Naive B cell (primary cell): ENCODE measurements at regions not wholly inside any gene's neighbourhood (a gene's known extent, or its start where the extent isn't known, plus 50 kb on each side); places are given as distances from the start of the nearest gene placed in this dataset.
"Not testable (repeated sequence)": the region's sequence is repeated elsewhere in the genome, so short reads cannot be mapped to it uniquely, and the experiment has no call there.

Source experiments
- ATAC-seq, 2 donors: fragments of 150-1000 bp; cut with Tn5 transposase; 2 replicates each; pipeline ENCODE4 v1.10.0; 2021; ENCODE audit warnings: low read depth in 2 of 2, mild to moderate bottlenecking in 2 of 2, moderate library complexity in 2 of 2
- DNase-seq: peaks from one replicate; pipeline ENCODE4 v3.0.0; 2022
- H3K27ac Mint-ChIP-seq, 6 donors: one replicate each; pipeline ENCODE4 v1.8.0; 2020 to 2022; ENCODE audit warnings: mild to moderate bottlenecking in 6 of 6, mixed read lengths in 6 of 6, moderate library complexity in 5 of 6, inconsistent platforms in 2 of 6
- H3K27me3 Mint-ChIP-seq, 3 donors: one replicate each; pipeline ENCODE4 v1.8.0; 2021 to 2022; ENCODE audit warnings: mixed read lengths in 3 of 3, mild to moderate bottlenecking in 1 of 3
- H3K36me3 Mint-ChIP-seq, 2 donors: one replicate each; pipeline ENCODE4 v1.8.0; 2020 to 2022; ENCODE audit warnings: mixed read lengths in 2 of 2, inconsistent platforms in 1 of 2, mild to moderate bottlenecking in 1 of 2
- H3K4me1 Mint-ChIP-seq, 3 donors: one replicate each; pipeline ENCODE4 v1.8.0; 2020 to 2022; ENCODE audit warnings: mixed read lengths in 3 of 3, inconsistent platforms in 1 of 3, mild to moderate bottlenecking in 1 of 3, moderate library complexity in 1 of 3
- H3K4me3 Mint-ChIP-seq, 8 donors: one replicate each; pipeline ENCODE4 v1.8.0; 2020 to 2022; ENCODE audit warnings: mild to moderate bottlenecking in 8 of 8, mixed read lengths in 8 of 8, moderate library complexity in 8 of 8, inconsistent platforms in 2 of 8
- H3K9me3 Mint-ChIP-seq, 7 donors: one replicate each; pipeline ENCODE4 v1.8.0; 2020 to 2022; ENCODE audit warnings: mixed read lengths in 7 of 7, mild to moderate bottlenecking in 5 of 7, inconsistent platforms in 2 of 7, moderate library complexity in 1 of 7

DNA sequence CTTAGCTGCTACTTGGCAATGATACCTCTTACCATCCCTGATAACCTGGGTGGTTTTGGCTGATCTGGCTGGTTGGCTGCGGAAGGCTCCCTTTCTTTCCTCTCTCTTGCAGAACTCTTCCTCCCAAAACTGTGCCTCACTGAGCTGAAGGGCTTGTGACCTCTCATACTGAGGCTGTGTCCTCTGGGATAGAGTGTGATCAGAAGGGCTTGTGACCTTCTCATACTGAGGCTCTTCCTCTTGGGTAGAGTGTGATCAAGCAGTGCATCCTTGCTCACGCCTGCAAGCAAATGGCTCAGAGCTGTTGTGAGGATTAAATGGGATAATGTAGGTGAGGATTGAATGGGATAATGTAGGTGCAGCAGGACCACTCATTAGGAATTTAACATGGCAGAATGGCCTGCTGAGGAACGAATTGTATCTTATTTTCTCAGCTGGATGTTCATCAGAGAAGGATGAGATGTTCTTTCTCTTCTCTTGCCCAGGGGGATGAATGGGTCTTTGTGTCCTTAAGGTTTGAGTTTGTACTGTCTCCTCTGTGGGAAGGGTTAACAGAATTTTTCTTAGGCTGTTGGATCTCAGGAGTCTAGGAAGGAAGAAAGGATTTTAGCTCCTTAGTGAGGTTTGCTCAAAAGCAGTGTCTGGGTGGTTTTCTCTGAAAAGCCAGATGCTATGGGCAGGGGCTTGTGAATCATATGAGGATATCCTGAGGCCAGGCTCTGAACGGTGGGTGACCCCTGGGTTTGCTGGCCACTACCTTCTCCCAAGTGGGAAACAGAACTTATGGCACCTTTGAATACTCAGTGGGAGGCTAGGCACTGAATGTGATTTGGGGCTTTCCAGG, 130.0 kb upstream of the HS3ST2 start:
- Mint-ChIP-seq H3K9me3 (peaks cover 0 to 26% (median 12%) of the 10 kb centered on the region in 7 donors), H3K36me3 (peaks cover 0 to 5% of the 10 kb centered on the region in 2 donors), H3K4me1 (peaks cover 4 to 10% (median 4%) of the 10 kb centered on the region in 3 donors), H3K4me3 (no peak overlapping the region), H3K27ac (no peak overlapping the region), H3K27me3 (peaks cover 8 to 20% (median 19%) of the 10 kb centered on the region in 3 donors)
- DNase-seq (no peak), ATAC-seq (no peak)

DNA sequence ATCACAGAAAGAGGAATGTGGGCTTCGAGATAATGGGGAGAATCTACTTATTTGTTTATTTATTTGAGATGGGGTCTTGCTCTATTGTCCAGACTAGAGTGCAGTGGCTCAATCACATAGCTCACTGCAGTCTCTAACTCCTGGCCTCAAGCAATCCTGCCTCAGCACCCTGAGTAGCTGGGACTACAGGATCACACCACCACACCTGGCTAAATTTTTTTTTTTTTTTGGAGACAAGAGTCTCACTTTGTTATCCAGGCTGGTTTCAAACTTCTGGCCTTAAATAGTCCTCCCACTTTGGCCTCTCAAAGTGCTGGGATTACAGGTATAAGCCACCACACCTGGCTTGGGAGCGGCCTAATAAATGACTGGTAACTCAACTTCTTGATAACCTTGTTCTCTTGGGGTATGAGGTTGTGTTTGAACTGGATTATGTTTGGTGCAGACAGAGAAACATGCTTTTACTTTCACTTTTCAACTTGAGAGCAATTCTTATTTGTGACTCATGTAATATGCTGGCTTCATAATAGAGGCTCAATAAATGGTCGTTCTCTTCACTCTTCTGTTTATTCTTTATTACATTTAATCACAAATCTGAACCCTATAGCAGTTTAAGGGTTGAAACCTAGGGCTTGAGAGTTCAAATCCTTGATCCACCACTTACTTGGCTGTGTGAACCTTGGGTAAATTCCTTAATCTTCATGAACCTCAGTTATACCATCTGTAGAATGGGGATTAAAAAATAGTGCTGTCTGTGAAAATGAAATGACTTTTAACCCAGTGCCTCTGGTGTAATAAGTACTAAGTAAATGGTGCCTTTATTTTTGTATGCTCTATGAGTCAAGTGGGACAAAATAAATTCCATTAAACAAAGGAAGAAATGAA, 129.1 kb upstream of the HS3ST2 start:
- Mint-ChIP-seq H3K27me3 (peaks cover 8 to 20% (median 19%) of the 10 kb centered on the region in 3 donors), H3K4me1 (peaks cover 4 to 10% (median 4%) of the 10 kb centered on the region in 3 donors), H3K36me3 (peaks cover 0 to 5% of the 10 kb centered on the region in 2 donors), H3K9me3 (peaks cover 0 to 26% (median 12%) of the 10 kb centered on the region in 7 donors), H3K4me3 (no peak overlapping the region), H3K27ac (no peak overlapping the region)
- no peak for ATAC-seq
- DNase-seq: no peak

DNA sequence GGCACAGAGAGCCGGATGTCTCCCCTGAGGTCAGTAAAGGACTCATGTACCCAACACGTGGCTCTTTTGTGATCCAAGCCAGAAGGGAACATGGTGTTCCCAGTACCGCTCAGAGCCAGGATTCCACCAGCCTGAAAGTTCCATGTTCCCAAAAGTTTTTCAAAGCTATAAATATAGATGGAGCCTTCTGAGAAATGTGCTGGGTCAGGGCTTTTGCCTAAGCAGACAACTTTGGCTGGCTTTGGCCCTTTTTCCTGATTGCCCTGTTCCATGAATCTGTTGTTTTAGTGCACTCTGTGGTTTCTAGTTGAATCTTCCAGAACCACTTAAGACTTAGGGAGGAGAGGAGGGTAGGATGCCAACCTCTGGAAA, 128.5 kb upstream of the HS3ST2 start:
- no peak overlapping the region for H3K27ac Mint-ChIP-seq
- DNase-seq (no peak), ATAC-seq (no peak)
- H3K36me3 Mint-ChIP-seq: peaks cover 0 to 5% of the 10 kb centered on the region in 2 donors
- H3K4me1 Mint-ChIP-seq: peaks cover 4 to 10% (median 4%) of the 10 kb centered on the region in 3 donors
- H3K9me3 Mint-ChIP-seq: peaks cover 0 to 26% (median 12%) of the 10 kb centered on the region in 7 donors
- no peak overlapping the region for H3K4me3 Mint-ChIP-seq
- H3K27me3 Mint-ChIP-seq: peaks cover 8 to 20% (median 19%) of the 10 kb centered on the region in 3 donors

DNA sequence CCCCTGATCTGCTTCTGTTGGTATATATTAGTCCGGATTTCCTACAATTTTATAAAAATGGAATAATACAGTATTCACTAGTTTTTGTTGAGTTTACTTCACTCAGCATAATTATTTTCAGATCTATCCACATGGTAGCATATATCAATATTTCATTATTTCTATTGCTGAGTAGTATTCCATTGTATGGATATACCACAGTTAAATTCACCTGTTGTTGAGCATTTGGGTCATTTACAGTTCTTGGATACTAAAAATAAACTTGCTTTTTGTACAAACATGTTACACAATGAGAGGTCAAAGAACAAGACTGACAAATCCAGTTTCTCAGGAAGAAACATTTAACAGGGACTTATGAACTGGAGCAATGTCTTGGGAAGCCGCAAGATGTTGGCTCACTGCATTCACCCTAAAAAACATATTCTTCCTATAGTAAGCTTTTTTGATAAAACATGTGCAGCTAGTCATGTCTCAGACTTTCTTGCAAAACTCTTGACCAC, 126.9 kb upstream of the HS3ST2 start:
- Mint-ChIP-seq H3K27ac (no peak overlapping the region), H3K36me3 (peaks cover 0 to 5% of the 10 kb centered on the region in 2 donors), H3K27me3 (peaks cover 4 to 20% (median 19%) of the 10 kb centered on the region in 3 donors), H3K4me1 (peaks cover 4 to 10% (median 4%) of the 10 kb centered on the region in 3 donors), H3K4me3 (no peak overlapping the region), H3K9me3 (peaks cover 0 to 26% (median 12%) of the 10 kb centered on the region in 7 donors)
- ATAC-seq (no peak), DNase-seq (no peak)

DNA sequence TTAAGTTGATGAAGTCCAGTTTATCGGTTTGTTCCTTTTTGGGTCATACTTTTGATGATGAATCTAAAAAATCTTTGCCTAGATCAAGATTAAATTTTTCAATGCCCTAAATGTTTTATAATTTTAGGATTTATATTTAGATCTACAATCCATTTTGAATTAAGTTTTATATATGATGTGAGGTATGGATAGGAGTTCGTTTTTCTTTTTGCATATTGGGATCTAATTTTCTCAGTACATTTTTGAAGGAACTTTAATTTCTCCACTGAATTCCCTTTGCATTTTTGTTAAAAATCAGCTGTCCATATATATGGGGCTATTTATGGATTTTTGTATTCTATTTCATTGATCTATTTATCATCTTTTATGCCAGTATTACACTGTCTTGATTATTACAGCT, 125.5 kb upstream of the HS3ST2 start:
- Mint-ChIP-seq H3K9me3 (peaks cover 0 to 26% (median 12%) of the 10 kb centered on the region in 7 donors), H3K36me3 (peaks cover 0 to 5% of the 10 kb centered on the region in 2 donors), H3K4me3 (no peak overlapping the region), H3K27me3 (peaks cover 0 to 18% (median 10%) of the 10 kb centered on the region in 3 donors), H3K27ac (no peak overlapping the region), H3K4me1 (peaks cover 4 to 10% (median 4%) of the 10 kb centered on the region in 3 donors)
- no peak for DNase-seq
- ATAC-seq: no peak

DNA sequence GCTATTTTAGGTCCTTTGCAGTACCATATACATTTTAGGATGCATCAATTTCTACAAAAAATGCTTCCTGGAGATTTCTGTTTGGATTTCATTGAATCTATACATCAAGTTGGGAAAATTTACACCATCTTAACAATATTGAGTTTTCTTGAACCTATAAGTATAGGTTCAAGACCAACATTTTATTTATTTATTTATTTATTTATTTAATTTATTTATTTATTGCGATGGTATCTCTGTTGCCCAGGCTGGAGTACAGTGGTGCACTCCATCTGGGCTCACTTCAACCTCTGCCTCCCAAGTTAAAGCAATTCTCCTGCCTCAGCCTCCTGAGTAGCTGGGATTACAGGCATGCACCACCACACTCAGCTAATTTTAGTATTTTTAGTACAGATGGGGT, 125.0 kb upstream of the HS3ST2 start:
- peaks cover 0 to 5% of the 10 kb centered on the region in 2 donors for H3K36me3 Mint-ChIP-seq
- no peak for DNase-seq
- no peak for ATAC-seq
- peaks cover 0 to 26% (median 12%) of the 10 kb centered on the region in 7 donors for H3K9me3 Mint-ChIP-seq
- H3K4me3 Mint-ChIP-seq: no peak overlapping the region
- H3K27ac Mint-ChIP-seq: no peak overlapping the region
- peaks cover 0 to 13% (median 6%) of the 10 kb centered on the region in 3 donors for H3K27me3 Mint-ChIP-seq
- peaks cover 4 to 10% (median 4%) of the 10 kb centered on the region in 3 donors for H3K4me1 Mint-ChIP-seq

DNA sequence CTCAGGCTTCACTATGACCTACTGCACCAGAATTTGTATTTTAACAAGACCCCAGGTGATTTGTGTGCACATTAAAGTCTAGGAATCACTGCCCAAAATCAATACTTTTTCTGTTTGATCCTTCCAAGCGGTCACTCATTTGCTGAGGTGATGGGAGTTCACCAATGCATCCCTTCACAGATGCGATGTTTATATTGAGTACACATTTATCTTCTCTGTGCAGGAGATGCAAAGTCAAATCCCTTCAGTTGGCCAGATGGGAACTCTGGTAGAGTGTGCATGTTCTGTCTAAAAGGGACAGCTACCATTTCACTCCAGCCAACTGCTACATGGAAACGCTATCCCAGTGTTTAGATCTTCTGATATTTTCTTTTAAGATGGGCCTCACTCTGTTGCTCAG, 122.6 kb upstream of the HS3ST2 start:
- no peak for DNase-seq
- Mint-ChIP-seq H3K4me1 (no peaks in the 10 kb centered on the region), H3K9me3 (peaks cover 0 to 18% (median 7%) of the 10 kb centered on the region in 7 donors), H3K4me3 (no peak overlapping the region), H3K36me3 (peaks cover 0 to 5% of the 10 kb centered on the region in 2 donors), H3K27ac (no peak overlapping the region), H3K27me3 (peaks cover 0 to 2% (median 0%) of the 10 kb centered on the region in 3 donors)
- no peak for ATAC-seq

DNA sequence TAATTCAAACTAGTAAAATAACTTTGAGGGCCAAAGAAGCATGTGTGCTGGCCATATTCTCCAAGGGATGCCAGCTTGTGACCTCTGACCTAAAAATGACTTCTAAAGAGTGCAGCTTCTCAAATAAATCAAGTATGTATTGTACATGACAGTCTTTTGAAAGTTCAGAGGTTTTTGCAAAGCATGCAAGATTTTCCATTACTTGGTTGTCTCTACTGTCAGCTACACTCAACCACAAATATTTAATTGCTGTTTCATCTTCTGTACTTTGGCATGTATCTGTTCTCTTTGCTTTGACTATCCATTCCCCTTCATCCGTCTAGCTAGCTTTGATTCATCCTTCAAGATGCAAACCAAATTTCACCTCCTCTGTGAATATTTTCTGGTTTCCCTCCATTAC, 121.9 kb upstream of the HS3ST2 start:
- H3K4me3 Mint-ChIP-seq: no peak overlapping the region

DNA sequence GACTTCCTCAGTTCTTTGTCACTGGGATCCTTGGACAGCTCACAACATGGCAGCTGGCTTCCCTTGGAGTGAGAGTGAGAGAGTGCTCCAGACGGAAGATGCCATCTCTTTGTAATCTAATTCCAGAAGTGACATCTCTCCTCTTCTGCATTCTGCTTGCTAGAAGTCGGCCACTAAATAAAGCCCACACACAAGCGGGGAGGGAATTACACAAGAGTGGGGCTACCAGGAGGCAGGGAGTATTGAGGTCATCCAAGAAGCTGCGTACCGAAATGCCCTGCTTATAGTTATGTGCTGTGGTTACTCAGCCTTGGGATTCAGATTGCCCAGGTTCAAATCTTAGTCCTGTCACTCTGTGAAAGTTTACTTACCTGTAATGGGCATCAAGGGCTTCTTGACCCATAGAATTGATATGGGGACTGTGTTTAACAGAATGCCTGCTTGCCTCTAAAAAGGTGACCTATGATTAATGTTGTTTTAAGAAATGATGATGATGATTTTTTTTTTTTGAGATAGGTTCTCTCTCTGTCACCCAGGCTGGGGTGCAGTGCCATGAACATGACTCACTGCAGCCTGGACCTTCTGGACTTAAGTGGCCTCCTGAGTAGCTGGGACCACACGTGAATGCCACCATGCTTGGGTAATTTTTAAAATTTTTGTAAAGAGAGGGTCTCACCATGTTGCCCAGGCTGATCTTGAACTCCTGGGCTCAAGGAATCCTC, 120.9 kb upstream of the HS3ST2 start:
- H3K27ac Mint-ChIP-seq: no peak overlapping the region
- no peak for ATAC-seq
- no peaks in the 10 kb centered on the region for H3K4me1 Mint-ChIP-seq

More for the DNA sequence above, 121.9 kb upstream of the HS3ST2 start:
- Mint-ChIP-seq H3K27me3 (peaks cover 0 to 3% (median 0%) of the 10 kb centered on the region in 3 donors), H3K4me1 (no peaks in the 10 kb centered on the region), H3K9me3 (peaks cover 0 to 14% (median 3%) of the 10 kb centered on the region in 7 donors), H3K36me3 (peaks cover 0 to 2% of the 10 kb centered on the region in 2 donors), H3K27ac (no peak overlapping the region)
- DNase-seq (no peak), ATAC-seq (no peak)

DNA sequence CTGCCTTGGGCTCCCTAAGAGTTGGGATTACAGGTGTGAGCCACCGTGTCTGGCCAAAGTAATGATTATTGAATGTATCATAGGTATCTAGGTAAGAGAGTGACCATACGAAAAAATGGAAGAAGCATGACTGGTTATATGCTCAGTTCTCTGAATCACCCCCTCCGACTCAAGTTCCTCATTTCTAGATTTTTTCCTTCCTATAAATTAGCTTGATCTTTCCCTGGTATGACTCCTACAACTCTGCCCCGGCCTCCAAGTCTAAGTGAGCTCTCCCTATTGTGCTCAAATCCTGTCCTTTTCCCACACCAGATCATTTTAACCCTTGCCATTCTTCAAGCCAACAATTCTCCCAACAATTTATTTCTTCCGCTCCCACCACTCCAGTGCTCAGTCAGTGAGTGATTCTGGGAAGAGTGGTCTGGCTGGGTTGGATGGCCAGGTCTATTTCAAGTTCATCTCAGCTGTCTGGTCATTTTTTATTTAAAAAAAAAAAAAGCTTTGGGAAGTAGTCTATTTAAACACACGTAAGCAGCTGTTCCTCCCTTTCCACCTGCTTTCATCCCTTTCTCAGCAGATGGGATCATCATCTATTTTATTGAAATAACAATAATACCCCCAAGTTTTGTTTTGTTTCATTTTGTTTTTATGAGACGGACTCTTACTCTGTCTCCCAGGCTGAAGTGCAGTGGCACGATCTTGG, 120.2 kb upstream of the HS3ST2 start:
- Mint-ChIP-seq H3K27me3 (peaks cover 3 to 9% (median 5%) of the 10 kb centered on the region in 3 donors), H3K4me3 (no peak overlapping the region), H3K27ac (no peak overlapping the region), H3K4me1 (no peaks in the 10 kb centered on the region), H3K9me3 (no peaks in the 10 kb centered on the region), H3K36me3 (no peaks in the 10 kb centered on the region)
- ATAC-seq (no peak), DNase-seq (no peak)

More for the DNA sequence above, 120.9 kb upstream of the HS3ST2 start:
- Mint-ChIP-seq H3K4me3 (no peak overlapping the region), H3K36me3 (no peaks in the 10 kb centered on the region), H3K9me3 (peaks cover 0 to 4% (median 0%) of the 10 kb centered on the region in 7 donors), H3K27me3 (peaks cover 2 to 3% (median 2%) of the 10 kb centered on the region in 3 donors)
- DNase-seq: no peak

DNA sequence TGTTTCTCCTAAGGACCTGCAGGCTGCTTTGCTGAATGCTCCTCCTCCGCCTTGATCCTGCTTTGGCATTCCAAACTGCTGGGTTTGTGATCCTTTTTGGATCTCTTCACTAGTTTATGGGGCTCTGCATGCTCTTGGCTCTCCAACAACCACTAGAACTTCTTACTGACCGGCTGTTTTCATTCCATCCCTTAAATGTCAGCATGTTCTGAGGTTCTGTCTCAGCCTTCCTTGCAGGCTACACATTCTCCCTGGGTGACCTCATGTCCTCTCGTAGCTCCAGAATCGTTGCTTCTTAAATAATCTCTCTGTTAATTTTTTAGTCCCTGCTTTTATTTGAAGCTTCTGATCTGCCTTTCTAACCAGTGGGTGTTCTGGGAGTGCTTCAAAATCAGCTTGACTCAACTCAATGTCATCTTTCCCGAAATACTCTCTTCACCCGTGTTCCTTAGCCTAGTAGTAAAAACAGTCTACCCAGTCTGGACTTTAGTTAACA, 119.0 kb upstream of the HS3ST2 start:
- DNase-seq (no peak), ATAC-seq (no peak)
- H3K4me3 Mint-ChIP-seq: no peak overlapping the region
- no peak overlapping the region for H3K27ac Mint-ChIP-seq
- H3K27me3 Mint-ChIP-seq: peaks cover 5 to 14% (median 8%) of the 10 kb centered on the region in 3 donors
- H3K4me1 Mint-ChIP-seq: no peaks in the 10 kb centered on the region
- H3K36me3 Mint-ChIP-seq: no peaks in the 10 kb centered on the region
- H3K9me3 Mint-ChIP-seq: no peaks in the 10 kb centered on the region

DNA sequence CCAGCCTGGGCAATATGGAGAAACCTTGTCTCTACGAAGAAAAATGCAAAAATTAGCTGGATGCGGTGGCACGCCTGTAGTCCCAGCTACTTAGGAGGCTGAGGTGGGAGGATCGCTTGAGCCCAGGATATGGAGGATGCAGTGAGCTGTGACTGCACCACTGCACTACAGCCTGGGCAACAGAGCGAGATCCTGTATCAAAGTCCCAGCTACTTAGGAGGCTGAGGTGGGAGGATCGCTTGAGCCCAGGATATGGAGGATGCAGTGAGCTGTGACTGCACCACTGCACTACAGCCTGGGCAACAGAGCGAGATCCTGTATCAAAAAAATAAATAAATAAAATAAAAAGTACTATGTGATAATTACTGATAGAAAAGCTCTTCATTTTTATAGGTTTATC, 118.2 kb upstream of the HS3ST2 start:
- not testable (repeated sequence) for H3K4me3 Mint-ChIP-seq, H3K27ac Mint-ChIP-seq, ATAC-seq, H3K36me3 Mint-ChIP-seq, H3K9me3 Mint-ChIP-seq, DNase-seq, H3K4me1 Mint-ChIP-seq
- H3K27me3 Mint-ChIP-seq: peaks cover 7 to 18% (median 10%) of the 10 kb centered on the region in 3 donors
